Cerebellar nuclear complex (tissue), 1 donor: ENCODE measurements at regions not wholly inside any gene's neighbourhood (a gene's known extent, or its start where the extent isn't known, plus 50 kb on each side); places are given as distances from the start of the nearest gene placed in this dataset.
"Not testable (repeated sequence)": the region's sequence is repeated elsewhere in the genome, so short reads cannot be mapped to it uniquely, and the experiment has no call there.

Source experiments
- DNase-seq, 2 experiments: peaks; one replicate each; lab custom pipeline; 2025; lab: John Stamatoyannopoulos, UW

DNA sequence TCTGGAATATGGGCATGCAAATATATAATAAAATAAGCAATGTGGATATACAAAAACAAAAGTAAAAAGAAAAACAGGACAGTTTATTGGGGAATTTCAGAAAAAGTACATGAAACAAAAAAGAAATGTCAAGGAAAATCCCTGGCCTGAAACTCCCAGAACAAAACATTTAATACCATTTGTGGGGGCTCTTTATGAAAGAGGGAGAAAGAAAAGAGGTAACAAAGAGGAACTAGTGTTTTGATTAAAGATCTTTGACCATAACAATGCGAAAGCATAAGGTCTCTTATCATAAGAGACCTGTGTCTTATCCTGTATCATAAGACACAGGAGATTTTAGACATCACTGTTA, 88.6 kb upstream of the ARID1B start:
- no peak for DNase-seq

DNA sequence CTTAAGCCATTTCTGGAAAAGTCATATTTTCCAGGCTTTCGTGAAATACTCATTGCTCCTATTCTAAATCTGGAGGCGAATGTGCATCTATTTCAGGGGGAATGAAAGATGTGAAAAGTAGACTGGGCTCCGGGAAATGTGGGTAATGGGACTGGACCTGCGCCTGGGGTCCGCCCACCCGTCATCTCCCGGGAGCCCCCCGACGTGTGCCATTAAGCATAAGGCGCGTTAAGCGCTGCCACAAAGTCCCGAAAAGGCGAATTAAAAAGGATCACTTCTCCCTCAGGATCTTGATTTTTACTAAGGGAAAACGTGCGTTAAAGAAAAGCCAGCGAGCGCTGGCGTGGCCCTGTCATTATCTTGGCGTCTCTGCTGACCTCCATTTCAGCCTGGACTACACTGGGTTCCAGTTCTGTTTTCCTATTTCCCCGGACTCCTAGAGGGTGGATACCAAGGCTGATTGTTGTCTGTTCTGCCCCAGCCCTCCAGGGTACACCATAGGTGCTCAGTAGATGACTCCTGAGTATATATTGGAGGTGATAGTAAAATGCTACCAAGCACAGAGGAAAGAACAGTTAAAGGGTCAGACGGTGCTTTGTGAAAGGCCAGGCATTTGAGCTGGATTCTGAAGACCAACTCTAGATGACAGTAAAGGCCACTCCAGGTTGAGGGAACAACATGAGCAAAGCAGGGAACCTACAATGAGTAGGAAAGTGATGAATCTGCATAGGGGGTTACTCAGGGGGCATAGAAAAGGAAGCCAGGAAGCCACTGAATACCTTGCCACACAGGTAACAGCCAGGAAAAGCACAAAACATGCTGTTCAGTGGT, 89.2 kb upstream of the ARID1B start:
- peak in 1 of 2 experiments; percentile 29 for DNase-seq

DNA sequence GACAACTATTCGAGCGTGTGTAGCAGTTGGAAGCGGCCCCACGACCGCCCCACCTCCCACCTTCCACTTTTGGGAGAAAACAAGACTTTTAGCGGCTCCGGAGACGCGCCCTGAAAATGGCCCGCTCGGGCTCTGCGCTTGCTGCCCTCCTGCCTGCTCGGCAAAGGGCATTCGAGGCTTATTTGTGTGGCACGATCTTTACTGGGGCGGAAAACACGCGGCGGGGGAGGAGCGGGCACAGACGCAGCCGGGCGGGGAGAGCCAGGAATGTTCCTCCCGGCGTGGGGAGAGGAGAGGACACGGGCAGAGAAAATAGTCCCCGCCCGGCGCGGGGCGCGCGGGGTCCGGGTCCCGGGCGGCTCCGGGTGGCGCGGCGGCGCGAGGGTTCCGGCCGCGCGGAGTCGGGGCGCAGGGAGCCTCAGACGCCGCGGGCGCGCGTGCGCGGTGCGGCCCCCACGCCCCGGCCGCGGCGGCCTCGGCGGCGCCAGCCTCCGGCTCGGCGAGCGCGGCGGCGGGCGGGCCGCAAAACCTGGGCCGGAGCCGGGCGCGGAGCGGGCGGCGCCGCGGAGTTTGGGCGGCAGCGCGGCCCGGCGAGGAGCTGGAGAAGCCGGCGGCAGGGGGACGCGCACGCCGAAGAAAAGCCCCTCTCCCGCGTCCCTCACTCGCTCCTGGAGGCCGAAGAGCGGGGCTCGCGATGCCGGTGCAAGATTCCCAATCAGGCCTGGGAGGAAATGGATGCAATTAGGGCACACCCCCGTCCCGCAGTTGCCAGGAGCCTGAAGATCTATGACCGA, 90.0 kb upstream of the ARID1B start:
- peak; percentile 81 to 88 for DNase-seq

DNA sequence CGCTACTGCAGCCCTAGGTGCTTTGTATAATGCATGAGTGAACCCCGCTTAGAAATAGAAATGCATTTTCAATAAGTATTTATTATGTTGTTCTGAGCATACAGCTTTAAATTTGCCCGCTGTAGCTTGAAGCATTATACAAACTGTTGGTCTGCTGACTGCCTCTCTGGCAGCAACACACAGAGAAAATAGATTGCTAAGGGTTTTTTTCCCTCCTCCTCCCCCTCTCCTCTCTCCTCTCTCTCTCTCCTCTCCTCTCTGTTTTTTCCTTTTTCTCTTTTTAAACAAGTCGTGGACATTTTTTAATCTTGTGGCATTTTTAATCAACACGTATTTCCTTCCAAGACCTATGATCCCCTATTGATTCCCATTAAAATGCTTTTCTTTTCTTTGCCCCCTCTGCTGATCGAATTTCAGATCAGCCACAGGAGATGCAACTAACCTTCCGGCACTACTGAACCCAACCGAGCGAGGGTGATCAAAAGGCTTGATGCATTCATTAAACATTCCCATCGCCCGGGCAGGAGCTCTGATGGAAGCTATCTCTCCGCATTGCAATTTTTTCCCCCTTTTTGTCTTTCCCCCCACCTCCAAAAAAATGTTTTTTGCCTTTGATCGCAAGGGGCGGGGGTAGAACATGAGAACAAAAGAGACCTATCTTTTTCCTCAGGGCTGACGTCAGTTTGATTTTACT, 90.7 kb upstream of the ARID1B start:
- peak in 1 of 2 experiments; percentile 53 for DNase-seq

DNA sequence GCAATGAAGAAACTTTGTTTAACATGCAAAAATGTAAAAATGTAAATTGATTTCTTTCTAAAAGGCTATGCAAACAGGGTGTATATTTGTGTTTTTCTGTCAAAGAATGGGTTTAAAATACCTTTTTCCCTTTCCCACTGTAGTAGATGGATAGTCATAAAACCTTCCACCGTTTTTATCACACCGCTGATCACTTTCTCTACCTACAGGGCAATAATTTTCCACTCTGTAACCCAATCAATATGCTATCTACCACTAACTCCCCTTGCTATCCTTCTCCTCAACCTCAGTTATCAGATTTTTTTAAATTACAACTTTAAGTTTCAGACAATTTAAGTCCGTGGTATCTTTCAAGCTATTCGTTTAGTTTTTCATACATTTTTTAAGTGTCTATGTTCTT, 91.4 kb upstream of the ARID1B start:
- DNase-seq = no peak

DNA sequence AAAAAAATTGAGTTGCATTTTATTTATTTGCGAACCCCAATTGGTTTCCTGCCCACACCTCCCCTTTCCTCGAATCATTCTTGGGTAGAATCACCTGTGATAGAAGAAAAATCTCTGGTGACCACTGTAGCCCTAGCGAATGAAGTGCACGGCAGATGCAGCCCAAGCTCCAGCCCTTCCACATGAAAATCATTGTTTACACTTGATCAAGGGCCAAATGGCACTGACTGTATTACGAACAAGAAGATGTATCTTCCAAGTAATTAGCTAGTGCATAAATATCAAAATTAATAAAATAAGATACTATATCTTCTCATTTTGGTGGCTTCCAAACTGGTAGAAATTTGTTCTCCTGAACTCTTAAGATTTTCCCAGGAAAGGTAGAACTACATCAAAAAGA, 93.4 kb upstream of the ARID1B start:
- DNase-seq = no peak

DNA sequence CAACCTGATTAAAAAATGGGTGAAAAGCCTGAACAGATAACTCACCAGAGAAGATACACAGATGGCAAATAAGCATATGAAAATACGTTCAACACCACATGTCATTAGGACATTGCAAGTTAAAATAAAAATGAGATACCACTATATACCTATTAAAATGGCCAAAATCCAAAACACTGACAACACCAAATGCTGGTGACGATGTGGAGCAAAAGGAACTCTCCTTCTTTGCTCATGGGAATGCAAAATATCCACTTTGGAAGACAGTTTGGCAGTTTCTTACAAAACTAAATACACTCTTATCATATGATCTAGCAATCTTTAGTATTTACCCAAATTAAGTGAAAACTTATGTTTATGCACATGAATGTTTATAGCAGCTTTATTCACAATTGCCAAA, 100.5 kb upstream of the ARID1B start:
- no peak for DNase-seq

DNA sequence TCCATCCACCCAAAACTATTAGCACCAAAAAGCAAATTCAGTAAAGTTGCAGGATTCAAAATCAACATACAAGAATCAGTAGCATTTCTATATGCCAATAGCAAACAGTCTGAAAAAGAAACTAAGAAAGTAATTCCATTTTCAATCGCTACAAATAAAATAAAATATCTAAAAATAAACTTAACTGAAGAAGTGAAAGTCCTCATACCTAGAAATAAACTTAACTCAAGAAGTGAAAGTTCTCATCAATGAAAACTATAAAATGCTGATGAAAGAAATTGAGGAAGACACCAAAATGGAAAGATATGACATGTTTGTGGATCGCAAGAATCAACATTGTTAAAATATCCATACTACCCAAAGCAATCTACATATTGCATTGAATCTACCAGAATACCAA, 103.0 kb upstream of the ARID1B start:
- no peak for DNase-seq

DNA sequence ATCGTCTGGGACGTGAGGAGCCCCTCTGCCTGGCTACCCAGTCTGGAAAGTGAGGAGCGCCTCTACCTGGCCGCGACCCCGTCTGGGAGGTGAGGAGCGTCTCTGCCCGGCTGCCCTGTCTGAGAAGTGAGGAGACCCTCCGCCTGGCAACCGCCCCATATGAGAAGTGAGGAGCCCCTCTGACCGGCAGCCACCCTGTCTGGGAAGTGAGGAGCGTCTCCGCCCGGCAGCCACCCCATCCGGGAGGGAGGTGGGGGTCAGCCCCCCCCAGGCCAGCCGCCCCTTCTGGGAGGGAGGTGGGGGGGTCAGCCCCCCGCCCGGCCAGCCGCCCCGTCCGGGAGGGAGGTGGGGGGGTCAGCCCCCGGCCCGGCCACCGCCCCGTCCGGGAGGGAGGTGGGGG, 107.1 kb upstream of the ARID1B start:
- not testable (repeated sequence) for DNase-seq

DNA sequence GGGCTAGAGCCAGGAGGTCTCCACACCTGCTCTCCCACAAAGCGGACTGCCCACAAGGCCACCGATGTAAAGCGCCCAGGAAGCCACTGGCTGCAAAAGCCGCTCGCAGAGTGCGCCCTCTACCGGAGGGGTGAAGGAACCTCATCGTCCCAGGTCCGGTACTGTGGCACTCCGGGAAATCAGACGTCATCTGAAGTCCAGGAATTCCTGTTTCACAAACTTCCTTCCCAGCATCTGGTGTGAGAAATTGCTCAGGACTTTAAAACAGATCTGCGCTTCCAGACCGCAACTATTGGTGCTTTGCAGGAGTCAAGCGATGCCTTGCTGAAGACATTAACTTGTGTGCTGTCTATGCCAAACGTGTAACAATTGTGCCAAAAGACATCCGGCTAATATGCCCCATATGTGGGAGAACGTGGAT, 115.1 kb upstream of the ARID1B start:
- no peak for DNase-seq

DNA sequence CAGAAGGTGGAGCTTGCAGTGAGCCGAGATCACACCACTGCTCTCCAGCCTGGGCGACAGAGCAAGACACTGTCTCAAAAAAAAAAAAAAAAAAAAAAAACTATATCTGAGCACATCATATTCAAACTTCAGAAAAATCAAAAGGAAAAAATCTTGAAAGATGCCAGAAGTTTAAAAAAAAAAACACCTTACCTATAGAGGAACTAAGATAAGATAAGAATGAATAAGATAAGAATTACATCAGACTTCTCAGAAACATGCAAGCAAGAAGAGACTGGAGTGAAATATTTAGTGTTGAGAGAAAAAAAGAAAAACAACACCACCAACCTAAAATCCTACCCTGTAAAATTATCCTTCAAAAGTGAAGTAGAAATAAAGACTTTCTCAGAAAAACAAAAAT, 116.8 kb upstream of the ARID1B start:
- DNase-seq = no peak

DNA sequence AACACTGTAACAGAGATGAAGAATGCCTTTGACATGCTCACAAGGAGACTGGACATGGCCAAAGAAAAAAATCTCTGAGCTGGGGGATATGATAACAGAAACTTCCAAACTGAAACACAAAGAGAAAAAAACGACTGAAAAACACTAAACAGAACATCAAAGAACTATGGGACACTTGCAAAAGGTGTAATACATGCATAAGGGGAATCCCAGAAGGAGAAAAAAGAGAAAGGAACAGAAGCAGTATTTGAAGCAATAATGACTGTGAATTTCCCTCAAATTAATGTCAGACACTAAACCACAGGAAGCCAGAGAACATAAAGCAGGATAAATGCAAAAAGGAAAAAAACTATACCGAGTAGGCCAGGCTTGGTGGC, 117.4 kb upstream of the ARID1B start:
- no peak for DNase-seq

DNA sequence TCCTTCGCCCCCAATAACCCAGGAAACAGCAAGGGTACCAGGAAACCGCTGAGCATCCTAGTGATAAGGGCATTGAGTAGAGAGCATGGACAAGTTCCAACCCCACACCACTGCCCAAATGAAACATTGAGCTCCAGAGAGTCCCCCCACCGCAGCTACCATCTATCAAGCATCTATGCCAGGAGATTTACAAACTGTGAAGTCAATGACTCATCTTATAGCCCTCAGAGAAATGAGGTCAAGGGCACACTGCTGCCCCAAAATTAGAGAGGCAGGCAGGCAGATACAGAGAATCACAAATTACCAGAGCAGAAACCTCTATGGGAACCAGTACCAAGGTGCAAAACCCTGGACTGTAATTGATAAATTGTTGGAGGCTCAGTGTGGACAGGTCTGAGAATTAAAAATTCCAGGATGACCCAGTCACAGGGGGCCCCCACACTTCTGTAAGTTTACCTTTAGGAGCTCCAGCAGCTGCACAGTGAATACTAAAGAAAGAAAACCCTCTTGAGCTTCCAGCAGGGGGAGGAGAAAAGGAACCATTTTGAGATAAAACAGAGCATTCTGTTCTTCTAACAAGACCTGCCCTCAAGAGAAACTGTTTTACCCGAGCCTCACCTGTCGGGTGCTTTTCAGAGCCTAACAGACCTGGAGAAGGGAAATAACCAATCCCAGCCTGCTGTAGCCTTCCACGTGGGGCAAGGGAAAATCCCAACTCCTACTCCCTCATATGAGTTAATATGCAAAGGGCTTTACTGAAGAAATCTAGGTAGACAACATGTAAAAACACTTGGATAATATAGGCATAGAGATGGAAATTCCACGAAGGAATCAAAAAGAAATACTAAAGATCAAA, 118.0 kb upstream of the ARID1B start:
- DNase-seq = no peak

DNA sequence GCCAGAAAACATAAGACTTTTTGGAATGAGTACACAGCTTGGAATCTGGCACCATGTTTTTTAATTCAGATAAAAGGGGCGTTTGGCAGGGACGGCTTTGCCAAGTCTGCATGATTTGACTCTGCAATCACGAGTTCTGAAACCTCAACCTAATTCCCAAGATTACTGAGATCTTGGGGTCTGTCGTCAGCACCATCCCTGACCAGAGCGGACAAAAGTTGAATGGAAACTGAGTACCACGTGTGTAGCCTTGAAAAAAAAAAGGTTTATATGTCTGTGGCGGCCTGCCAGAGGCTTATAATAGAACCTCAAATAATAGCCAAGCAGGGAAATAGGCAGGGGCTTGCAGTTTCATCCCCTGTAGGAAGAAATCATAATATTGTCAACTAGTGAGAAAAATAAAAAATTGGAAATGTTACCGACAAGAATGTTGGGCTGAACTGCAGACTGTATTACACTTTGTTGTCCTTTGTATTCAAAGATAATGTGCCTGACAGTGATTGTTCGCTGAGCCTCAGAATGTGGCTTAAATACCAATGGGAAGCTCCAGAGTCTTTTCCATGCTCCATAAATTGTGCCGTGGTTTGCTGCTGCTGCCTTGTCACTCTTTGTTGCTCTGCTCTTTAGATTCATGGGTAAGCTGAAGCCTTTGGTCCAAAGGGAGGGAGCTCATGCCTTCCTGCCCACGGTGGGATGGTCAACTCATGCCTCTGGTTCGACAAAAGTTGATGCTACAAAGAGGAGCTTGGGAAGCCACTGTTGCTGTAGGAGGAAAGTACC, 118.8 kb upstream of the ARID1B start:
- DNase-seq = no peak

DNA sequence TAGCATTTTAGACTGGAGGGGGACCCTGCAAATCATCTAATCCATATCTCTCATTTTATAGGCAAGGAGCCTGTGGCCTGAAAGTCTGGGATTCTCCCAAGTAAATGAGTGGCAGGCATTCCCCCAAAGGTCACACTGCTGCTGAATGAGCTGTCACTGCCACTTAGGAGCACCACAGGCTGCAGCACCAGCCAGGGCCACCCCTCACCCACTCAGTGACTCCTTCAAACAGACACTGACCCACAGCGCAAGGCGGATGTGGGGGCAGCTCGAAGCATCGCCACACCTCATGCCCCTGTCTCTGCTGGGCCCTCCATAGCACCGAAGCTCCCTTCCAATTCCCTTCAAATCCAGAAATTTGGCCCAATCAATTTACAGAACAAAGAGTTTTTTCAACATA, 119.9 kb upstream of the ARID1B start:
- DNase-seq = no peak

DNA sequence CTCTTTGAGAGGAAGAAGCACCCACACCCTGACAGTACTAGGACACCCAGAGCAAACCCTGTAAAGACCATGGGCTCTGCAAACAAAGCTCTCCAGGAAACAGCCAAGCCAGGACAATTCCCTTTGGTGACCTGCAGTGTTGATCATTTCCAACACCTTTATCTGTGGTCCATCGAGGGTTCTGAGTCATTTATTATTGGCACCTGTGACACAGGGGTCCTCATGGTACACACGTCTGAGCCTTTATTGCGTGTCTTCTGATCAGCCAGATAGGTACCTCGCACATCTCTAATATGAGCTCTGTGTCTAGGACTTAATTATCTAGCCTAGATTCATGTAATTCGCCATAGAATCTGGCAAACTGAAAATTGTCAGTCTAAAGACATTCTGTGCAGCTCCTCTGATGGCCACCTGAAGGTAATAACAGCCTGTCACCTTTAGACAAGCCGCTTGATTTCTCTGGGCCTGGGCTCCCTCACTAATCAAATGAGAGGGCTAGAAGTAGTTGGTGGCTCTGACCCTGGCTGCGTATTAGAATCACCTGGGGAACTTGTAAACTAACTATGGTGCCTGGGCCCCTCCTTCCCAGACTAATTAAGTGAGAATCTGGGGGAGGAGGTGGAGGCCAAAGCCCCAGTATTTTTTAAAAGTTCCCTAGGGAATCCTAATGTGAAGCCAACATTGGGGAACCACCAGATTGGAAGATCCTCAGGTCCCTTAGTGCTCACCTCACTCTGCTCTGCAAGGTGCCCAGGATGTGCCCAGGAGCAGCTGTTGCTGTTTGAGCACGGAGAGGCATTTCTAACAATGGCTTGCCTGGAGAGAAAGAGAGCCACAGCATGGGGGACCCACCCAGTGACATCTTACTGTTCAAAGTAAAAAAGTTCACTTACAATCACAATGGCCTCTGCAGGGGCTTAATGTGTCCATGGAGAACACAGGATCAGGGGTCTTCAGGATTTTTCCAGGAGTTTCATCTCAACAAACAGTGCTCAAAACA, 122.0 kb upstream of the ARID1B start:
- no peak for DNase-seq

DNA sequence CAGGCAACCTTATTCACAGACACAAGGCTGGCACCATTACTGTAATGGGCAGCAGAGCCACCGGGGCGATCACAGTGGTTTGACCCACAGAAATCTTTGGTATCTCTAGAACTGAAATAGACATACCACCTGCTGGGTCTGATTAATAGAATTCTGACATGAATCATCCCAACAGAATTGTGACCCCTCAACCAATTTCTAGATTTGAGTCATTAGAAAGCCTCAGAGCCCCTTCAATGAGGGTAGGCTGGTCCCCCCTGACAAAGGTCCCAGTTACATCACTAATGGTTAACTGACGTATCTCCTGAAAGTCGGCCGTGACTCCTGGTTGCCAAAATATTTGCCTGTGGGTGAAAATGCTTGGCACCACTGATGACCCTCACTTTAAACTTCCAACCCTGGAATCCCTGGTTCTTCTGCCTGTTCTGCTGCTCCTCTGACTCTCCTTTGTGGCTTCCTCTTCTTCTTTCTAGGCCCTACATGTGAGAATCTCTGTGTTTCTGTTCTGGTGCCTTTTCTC, 124.9 kb upstream of the ARID1B start:
- no peak for DNase-seq

DNA sequence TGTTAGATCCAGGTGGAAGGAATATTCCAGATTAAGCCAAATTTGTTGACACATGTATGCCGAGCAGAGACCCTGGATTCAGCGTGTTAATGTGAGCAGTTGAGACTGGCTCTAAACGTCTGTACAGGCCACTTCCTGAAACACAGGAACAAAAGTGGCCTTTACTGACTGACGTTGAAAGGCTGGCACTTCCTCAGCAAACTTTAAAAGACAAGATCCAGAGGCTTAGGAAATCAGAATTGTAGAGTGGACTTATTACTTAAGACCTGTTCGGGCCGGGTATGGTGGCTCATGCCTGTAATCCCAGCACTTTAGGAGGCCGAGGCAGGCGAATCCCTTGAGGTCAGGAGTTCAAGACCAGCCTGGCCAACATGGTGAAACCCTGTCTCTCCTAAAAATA, 125.7 kb upstream of the ARID1B start:
- DNase-seq = no peak

DNA sequence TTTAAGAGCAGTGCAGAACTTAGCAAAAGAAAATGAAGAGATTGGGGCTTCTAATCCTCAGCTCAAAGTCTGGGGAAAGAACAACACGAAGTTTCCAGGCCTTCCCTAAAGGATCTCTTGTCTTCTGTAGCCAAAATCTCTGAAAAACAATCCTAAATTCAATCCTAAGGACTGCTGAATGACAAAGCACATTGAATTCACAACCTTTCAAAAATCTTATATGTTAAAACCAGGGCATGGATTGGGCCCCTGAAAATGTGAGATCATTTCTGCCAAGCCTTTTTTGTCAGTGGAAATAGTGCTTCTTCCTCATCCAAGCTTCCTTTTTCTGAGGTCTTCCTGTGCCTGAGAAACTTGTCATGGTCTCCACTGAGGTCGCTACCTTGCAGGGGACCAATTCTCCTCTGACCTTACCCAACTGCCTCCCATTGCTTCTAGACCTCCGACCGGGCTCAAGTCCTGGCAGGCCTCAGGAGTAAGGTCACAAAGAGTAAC, 126.2 kb upstream of the ARID1B start:
- DNase-seq = no peak
